IMR-90 (cell line): ENCODE measurements at regions not wholly inside any gene's neighbourhood (a gene's known extent, or its start where the extent isn't known, plus 50 kb on each side); places are given as distances from the start of the nearest gene placed in this dataset.

Experiments used
- BHLHE40 ChIP-seq: fragments of 150-350 bp; IDR thresholded peaks from 2 replicates; pipeline ENCODE4 v1.6.1; 2016; ENCODE audit warnings: mild to moderate bottlenecking, low read depth, low read length
- CEBPB ChIP-seq: IDR thresholded peaks from 2 replicates; pipeline ENCODE4 v1.6.1; 2012; ENCODE audit warnings: low read depth, low read length, improper control_type of control experiment
- CHD1 ChIP-seq: IDR thresholded peaks from 2 replicates; pipeline ENCODE4 v1.6.1; 2012; ENCODE audit warnings: low read depth, low read length, improper control_type of control experiment
- CTCF ChIP-seq: conservative IDR thresholded peaks from 2 replicates; pipeline ENCODE4 v1.5.1; 2012; ENCODE audit warnings: mild to moderate bottlenecking, low read depth, low read length, improper control_type of control experiment
- MAFK ChIP-seq: IDR thresholded peaks from 2 replicates; pipeline ENCODE4 v1.6.1; 2012; ENCODE audit warnings: low read depth, low read length, improper control_type of control experiment
- MAZ ChIP-seq: IDR thresholded peaks from 2 replicates; pipeline ENCODE4 v1.6.1; 2012; ENCODE audit warnings: low read depth, mild to moderate bottlenecking, low read length, improper control_type of control experiment, moderate library complexity, borderline replicate concordance
- MXI1 ChIP-seq: IDR thresholded peaks from 2 replicates; pipeline ENCODE4 v1.6.1; 2012; ENCODE audit warnings: low read depth, mild to moderate bottlenecking, low read length, moderate library complexity, borderline replicate concordance
- POLR2A ChIP-seq: IDR thresholded peaks from 2 replicates; pipeline ENCODE4 v1.6.1; 2012; ENCODE audit warnings: mild to moderate bottlenecking, low read depth, low read length
- RAD21 ChIP-seq: IDR thresholded peaks from 2 replicates; pipeline ENCODE4 v1.6.1; 2012; ENCODE audit warnings: low read length, improper control_type of control experiment
- RCOR1 ChIP-seq: IDR thresholded peaks from 2 replicates; pipeline ENCODE4 v1.6.1; 2012; ENCODE audit warnings: mild to moderate bottlenecking, low read length, improper control_type of control experiment; ENCODE audit not compliant: insufficient replicate concordance

- no peak for TF ChIP-seq POLR2A
- TF ChIP-seq MXI1 = no peak
- TF ChIP-seq CTCF = no peak
- TF ChIP-seq BHLHE40 = no peak
- no peak for TF ChIP-seq MAZ
- TF ChIP-seq RAD21 = no peak
- TF ChIP-seq RCOR1 = no peak
- no peak for TF ChIP-seq CEBPB
- no peak for TF ChIP-seq MAFK
- no peak for TF ChIP-seq CHD1
Measured at GRCh38 chr10:46224414-46224682, 62.4 kb upstream of the ANTXRL start.
